Testis (tissue), 2 donors: ENCODE measurements at regions not wholly inside any gene's neighbourhood (a gene's known extent, or its start where the extent isn't known, plus 50 kb on each side); places are given as distances from the start of the nearest gene placed in this dataset.

Source experiments
- POLR2A ChIP-seq: fragments of 450-650 bp; IDR thresholded peaks from one replicate; pipeline ENCODE4 v1.6.1; 2017; ENCODE audit warnings: antibody characterized with exemption, mild to moderate bottlenecking, moderate library complexity
- TF ChIP-seq, protein P1 (sequence below), 3 experiments: fragments of 450-650 bp in 2 of 3; fragments of 200-600 bp in 1 of 3; sonication (generic) in 1 of 3; IDR thresholded peaks; one replicate each; pipeline ENCODE4 v1.5.1; 2016 to 2019; ENCODE audit warnings: antibody characterized with exemption in 3 of 3, mild to moderate bottlenecking in 2 of 3, moderate library complexity in 1 of 3

DNA sequence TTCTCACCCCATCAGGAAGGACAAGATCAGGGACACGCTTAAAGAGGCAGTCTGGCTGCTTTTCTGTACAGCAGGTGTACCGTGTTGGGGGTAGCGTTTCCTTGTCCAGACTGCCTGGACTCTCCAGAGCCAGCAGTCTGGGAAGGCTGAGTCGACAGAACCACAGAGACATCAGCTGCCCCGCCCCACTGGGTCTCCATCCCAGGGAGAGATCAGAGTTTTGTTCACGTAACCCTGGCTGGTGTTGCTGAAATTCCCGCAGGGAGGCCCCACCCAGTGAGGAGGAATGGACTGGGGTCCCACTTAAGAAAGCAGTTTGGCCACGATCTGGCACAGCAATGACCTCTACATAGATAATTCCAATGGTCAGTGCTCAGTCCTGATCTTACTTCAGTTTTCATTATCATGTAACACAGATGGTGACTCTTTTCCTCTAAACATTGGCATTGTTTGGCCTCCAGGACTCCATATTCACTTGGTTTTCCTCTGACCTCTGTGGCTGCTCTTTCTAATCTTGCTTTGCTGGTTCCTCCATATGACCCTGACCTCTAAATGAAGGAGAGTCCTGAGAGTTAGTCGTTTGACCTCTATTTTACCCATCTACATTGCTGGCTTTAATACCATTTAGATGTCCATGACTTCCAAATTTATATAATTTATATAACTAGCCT is 89.6 kb upstream of the LRRC55 start:
- TF ChIP-seq, protein P1, sequence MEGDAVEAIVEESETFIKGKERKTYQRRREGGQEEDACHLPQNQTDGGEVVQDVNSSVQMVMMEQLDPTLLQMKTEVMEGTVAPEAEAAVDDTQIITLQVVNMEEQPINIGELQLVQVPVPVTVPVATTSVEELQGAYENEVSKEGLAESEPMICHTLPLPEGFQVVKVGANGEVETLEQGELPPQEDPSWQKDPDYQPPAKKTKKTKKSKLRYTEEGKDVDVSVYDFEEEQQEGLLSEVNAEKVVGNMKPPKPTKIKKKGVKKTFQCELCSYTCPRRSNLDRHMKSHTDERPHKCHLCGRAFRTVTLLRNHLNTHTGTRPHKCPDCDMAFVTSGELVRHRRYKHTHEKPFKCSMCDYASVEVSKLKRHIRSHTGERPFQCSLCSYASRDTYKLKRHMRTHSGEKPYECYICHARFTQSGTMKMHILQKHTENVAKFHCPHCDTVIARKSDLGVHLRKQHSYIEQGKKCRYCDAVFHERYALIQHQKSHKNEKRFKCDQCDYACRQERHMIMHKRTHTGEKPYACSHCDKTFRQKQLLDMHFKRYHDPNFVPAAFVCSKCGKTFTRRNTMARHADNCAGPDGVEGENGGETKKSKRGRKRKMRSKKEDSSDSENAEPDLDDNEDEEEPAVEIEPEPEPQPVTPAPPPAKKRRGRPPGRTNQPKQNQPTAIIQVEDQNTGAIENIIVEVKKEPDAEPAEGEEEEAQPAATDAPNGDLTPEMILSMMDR (IDR thresholded peaks at IDR 0.05) = no peak
- TF ChIP-seq POLR2A = no peak
